PC-9 (cell line): ENCODE measurements at regions not wholly inside any gene's neighbourhood (a gene's known extent, or its start where the extent isn't known, plus 50 kb on each side); places are given as distances from the start of the nearest gene placed in this dataset.

Source experiments
- EZH2 ChIP-seq: fragments of 200-600 bp; sonication (generic); IDR thresholded peaks from 2 replicates; pipeline ENCODE4 v1.8.0; 2017; ENCODE audit warnings: antibody characterized with exemption, low read depth
- TF ChIP-seq, protein P1 (sequence below): fragments of 200-600 bp; sonication (generic); conservative IDR thresholded peaks from 2 replicates; pipeline ENCODE4 v1.6.1; 2017; ENCODE audit warnings: mixed run types, antibody characterized with exemption, mild to moderate bottlenecking, moderate library complexity

GRCh38 chr15:93619597-93619996 lies 530.6 kb upstream of the RGMA start:
- TF ChIP-seq, protein P1, sequence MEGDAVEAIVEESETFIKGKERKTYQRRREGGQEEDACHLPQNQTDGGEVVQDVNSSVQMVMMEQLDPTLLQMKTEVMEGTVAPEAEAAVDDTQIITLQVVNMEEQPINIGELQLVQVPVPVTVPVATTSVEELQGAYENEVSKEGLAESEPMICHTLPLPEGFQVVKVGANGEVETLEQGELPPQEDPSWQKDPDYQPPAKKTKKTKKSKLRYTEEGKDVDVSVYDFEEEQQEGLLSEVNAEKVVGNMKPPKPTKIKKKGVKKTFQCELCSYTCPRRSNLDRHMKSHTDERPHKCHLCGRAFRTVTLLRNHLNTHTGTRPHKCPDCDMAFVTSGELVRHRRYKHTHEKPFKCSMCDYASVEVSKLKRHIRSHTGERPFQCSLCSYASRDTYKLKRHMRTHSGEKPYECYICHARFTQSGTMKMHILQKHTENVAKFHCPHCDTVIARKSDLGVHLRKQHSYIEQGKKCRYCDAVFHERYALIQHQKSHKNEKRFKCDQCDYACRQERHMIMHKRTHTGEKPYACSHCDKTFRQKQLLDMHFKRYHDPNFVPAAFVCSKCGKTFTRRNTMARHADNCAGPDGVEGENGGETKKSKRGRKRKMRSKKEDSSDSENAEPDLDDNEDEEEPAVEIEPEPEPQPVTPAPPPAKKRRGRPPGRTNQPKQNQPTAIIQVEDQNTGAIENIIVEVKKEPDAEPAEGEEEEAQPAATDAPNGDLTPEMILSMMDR, result no peak
- TF ChIP-seq EZH2, result no peak
